Renal cortex interstitium (tissue), 11 donors: ENCODE measurements at regions not wholly inside any gene's neighbourhood (a gene's known extent, or its start where the extent isn't known, plus 50 kb on each side); places are given as distances from the start of the nearest gene placed in this dataset.
"Not testable (repeated sequence)": the region's sequence is repeated elsewhere in the genome, so short reads cannot be mapped to it uniquely, and the experiment has no call there.

ENCODE experiments used
- DNase-seq, 11 donors: peaks; one replicate each; pipeline ENCODE4 v3.0.0-alpha.2; 2013; ENCODE audit warnings: low read depth in 9 of 11, low spot score in 4 of 11; ENCODE audit errors: extremely low read depth in 1 of 11

GRCh38 chr1:56123826-56124225 is 455.5 kb downstream of the PLPP3 start:
- DNase-seq = no peak

DNA sequence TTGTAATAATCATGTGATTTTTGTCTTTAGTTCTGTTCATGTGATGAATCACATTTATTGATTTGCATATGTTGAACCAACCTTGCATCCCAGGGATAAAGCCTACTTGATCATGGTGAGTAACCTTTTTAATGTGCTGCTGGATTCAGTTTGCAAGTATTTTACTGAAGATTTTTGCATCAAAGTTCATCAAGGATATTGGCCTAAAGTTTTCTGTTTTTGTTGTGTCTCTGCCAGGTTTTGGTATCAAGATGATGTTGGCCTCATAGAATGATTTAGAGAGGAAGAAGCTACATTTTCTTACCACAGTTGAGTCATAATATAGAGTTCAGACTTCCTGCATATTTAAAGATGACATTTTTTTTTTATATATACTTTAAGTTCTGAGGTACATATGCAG is 455.9 kb downstream of the PLPP3 start:
- DNase-seq = no peak

DNA sequence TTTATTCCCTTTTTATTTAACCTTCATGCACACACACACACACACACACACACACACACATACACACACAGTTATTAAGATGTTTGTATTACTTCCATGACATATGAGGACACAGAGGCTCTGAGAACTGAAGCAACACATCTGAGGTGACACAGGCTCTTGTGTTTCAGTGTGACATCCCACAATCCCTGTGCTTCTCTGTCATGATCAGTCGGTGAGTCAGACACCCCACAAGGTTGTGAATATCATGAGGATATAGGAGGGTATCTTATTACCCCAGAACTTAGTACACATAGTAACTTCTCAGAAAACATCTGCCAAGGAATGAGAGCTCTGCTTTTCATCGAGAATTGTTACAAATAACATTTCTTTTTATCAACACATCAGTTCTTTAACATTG is 459.3 kb downstream of the PLPP3 start:
- DNase-seq = no peak

DNA sequence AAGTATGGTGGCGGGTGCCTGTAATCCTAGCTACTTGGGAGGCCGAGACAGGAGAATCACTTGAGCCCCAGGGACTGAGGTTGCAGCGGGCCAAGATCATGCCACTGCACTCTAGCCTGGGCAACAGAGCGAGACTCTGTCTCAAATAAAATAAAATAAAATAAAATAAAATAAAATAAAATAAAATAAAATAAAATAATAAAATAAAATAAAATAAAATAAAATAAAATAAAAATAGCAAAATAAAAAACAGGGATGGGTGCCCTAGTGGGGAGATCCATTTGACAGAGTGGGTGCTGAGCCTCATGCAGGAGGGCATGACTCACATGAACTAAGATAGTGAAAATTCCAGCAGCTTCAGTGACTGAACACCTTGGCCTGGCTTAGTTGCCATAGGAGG is 460.7 kb downstream of the PLPP3 start:
- DNase-seq = not testable (repeated sequence)

GRCh38 chr1:56115701-56116100 is 463.7 kb downstream of the PLPP3 start:
- DNase-seq = no peak

DNA sequence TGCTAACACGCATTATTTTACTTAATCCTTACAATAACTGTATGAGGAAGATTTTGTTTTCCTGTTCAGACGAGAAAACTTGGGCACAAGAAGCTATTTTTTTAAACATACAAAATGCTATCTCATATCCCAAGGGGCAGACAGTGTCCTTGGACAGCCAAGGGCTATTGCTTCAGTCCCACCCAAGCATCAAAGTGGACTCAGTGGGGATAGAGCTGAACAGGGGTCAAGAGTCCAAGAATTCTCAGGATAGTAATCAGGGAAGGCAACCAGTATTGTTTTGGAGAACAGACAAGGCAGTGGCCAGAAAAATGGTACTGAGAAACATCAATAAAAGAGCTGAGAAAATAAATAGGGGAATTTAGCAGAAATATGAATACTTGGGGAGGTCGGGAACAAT is 465.7 kb downstream of the PLPP3 start:
- DNase-seq = no peak

DNA sequence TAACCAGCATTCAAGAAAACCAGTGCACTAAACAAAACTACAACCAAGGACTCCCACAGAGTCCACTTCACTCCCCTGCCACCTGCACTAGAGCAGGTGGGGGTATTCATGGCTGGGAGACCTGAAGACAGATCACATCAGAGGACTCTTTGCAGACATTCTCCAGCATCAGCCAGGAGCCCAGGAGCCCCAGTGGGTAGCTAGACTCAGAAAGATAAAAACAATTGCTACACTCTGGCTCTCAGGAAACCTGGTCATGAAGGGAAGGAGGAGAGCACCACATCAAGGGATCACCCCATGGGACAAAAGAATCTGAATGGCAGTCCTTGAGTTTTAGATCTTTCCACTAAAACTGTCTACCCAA is 472.1 kb downstream of the PLPP3 start:
- DNase-seq = no peak

DNA sequence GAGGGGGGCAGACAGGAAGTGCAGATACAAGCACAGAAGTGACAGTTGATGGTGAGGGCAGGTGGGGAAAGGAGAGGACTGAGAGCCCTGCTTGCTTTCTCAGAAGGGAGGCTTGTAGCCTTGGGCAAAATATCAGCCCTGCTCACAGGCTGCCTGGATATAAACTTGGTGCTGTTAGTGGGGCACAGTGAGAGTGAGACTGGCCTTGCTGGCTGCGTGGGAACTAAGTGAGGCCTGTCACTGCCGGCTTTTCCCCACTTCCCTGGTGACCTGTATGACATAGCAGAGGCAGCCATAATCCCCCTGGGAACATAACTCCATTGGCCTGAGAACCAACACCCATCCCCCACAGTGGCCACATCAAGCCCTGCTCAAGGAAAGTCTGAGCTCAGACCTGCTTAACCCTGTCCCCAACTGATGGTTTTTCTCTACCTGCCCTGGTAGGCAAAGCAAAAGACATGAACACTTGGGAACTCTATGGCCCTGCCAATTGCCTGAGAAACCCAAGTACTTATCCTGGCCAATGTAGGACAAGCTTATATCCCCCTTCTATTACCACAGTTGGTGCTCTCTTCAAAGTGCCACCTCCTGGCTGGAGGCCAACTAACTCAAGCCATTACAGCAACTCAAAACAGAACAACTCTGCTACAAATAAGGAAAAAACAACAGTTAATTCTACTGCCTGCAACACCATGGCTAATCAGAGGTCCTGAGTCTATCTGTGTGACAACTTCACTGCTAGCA is 472.7 kb downstream of the PLPP3 start:
- DNase-seq = no peak

- no peak for DNase-seq
Measured at GRCh38 chr1:56105397-56105796, 474.0 kb downstream of the PLPP3 start.

- DNase-seq = no peak
Measured at GRCh38 chr1:56099766-56100265, 479.5 kb downstream of the PLPP3 start.

GRCh38 chr1:56098946-56099345 is 480.4 kb downstream of the PLPP3 start:
- DNase-seq = no peak

GRCh38 chr1:56097713-56098112 is 481.6 kb downstream of the PLPP3 start:
- no peak for DNase-seq

DNA sequence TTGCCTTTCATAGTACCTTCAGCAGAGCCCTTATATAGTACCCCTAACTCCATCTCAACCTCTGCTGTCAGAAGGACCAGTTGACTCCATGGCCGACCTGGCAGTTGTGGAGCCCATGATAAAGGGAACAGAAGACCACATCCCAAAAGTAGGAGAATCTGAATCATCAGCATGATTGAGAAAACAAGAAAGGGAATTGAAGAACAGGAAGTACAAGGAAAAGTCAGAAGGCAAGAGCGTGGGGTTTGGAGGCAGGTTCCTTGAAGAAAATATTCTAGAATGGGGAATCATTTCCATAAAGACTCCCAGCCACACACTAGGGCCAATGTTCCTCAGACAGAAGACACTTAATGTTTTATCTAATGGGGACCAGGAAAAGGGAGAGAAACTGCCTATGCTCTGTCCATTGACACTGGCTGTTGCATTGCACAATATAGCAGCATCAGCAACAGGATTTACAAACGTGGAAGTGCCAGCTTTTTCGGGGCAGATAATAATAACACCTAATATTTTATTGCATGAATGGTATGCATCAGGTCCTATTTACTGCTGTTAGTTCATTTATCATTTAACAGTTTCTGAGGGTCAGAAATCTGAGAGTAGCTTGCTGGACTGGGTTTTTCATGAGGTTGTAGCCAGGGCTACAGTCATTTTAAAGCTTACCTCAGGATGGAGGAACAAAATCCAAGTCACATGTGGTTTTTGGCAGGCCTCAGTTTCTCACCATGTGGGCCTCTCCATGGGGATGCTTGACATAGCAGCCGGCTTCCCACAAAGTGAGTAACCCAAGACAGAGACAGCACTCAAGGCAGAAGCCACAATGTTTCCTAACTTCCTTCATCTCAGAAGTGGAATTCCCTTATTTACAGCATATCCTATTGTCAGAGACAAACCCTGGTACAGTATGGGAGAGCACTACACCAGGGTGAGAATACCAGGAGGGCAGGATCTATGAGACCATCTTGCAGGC is 483.4 kb downstream of the PLPP3 start:
- no peak for DNase-seq

DNA sequence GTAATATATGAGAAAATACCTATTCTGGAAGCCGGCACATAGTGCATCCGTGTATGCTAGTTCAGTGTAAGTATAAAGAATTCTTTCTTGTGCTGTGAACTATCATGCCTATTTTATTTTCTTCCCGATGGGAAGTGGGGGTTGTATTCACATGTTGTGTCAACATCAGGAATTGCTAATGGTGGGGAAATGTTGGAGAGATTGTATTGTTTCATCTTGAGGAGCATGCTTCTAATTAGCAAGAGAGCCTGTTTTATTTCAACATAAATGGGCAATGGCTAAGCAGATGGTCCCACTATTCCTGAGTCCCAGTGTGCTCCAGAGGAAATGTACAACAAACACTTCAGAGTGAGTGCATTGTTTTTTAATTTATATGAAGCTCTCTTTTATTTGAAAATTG is 485.2 kb downstream of the PLPP3 start:
- no peak for DNase-seq

DNA sequence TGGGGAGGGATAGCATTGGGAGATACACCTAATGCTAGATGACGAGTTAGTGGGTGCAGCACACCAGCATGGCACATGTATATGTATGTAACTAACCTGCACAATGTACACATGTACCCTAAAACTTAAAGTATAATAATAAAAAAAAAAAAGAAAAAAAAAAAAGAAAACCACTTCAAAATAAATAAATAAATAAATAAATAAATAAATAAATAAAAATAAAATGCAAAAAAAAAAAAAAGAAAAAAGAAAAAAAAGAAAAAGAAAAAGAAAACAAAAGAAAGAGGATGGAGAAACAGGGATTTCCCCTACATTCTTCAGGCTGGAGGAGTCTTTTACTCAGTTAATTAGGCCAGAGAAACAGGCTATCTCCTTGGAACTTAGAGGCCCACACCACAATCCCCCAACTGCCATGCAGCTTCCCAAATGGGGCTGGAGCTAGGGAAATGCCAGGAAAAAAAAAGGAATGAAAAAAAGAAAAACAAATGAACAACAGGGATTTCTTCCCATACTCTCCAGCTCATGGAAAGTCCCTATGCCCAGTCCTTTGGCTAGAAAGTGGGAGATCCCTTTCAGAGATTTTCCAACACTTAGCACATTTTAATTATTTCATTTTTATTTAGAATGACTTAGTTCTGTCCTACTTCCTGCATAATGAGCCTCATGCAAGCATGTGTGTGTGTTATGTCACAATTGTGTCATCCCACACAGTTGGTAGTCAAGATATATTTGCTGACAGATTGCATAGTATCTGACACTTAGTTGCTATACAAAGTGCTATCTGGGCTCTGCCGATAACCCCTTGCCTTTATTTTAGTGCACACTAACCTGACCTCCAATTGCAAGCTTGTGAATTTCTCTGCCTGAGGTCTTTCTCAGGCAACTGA is 486.4 kb downstream of the PLPP3 start:
- DNase-seq = no peak

DNA sequence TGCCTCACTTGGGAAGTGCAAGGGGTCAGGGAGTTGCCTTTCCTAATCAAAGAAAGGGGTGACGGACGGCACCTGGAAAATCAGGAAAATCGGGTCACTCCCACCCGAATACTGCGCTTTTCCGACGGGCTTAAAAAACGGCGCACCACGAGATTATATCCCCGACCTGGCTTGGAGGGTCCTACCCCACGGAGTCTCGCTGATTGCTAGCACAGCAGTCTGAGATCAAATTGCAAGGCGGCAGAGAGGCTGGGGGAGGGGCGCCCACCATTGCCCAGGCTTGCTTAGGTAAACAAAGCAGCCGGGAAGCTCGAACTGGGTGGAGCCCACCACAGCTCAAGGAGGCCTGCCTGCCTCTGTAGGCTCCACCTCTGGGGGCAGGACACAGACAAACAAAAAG is 489.5 kb downstream of the PLPP3 start:
- DNase-seq = not testable (repeated sequence)

DNA sequence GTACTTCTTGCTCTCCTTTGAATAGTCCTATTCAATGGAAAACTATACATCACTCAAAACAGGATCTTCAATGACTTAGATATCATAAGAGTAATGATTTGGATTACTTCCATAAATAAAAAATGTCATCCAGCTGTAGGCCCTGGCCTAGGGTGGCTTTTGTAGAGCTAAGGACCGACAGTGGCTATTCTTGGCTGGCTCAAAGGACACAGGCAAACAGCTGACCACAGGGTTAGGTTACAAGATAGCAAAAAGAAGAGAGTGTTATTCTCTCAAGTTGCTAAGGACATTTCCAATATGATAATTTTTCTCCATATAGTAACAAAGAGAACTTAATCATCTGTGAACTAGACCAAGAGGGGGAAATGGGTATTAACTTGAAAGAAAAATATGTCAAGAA is 495.1 kb downstream of the PLPP3 start:
- DNase-seq = no peak

DNA sequence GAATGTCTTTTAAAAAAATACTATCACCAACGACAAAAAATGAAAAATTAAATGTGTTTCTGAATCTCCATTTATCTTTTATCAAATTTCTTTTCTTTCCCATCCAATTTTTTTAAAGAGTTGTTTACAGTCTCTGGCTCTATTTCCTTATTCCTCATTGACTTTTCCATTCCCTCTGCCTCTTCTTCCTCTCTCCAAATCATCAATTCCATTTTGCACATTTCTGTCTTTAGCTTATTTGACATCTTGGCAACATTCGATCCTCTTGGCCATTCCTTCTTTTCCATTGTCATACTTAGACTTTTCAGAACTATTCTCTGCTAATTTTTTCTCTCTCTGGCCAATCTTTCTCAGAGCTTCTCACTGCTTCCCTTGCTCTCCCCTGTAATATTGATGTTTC is 497.6 kb downstream of the PLPP3 start:
- no peak for DNase-seq

DNA sequence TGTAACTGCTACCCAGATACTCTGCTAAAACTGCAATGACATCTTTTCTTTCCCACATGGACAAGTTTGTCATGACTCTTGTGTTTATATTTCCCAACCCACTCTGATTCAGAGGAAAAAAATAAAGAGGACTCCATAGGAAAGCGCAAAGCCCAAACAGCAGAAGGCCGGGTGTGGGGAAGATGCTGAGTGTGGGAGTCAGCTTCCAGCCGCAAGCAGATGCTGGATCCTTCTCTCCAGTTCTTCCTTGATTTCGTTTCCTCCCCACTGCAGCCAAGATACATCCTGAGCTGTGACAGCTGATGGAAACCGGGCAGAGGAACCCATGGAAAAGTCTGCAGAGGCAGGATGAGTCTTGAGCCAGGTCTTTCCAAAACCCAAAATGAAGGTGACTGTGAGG is 498.2 kb downstream of the PLPP3 start:
- no peak for DNase-seq
